ENCODE measurements at regions not wholly inside any gene's neighbourhood (a gene's known extent, or its start where the extent isn't known, plus 50 kb on each side); places are given as distances from the start of the nearest gene placed in this dataset.

- TF ChIP-seq POLR2A (IDR thresholded peaks at IDR 0.05) = no peak
- no peak for TF ChIP-seq CTCF (IDR thresholded peaks at IDR 0.05)
- TF ChIP-seq EP300 (IDR thresholded peaks at IDR 0.05) = no peak
- TF ChIP-seq POLR2AphosphoS5 (IDR thresholded peaks at IDR 0.05) = no peak
Observed at GRCh38 chr5:62183727-62184126, 122.3 kb upstream of the KIF2A start.

Data from sigmoid colon (tissue), 4 donors.